ENCODE measurements at regions not wholly inside any gene's neighbourhood (a gene's known extent, or its start where the extent isn't known, plus 50 kb on each side); places are given as distances from the start of the nearest gene placed in this dataset.
A peak's percentile ranks its signal among the peaks of the same experiment; 100 is the strongest.

GRCh38 chr9:106769331-106769730 is 93.6 kb upstream of the ZNF462 start:
- DNase-seq (ENCODE audit: low spot score in 2 of 2), result no peak
- WGBS, 2 donors, result 72 to 84% methylated on average over 7 of the region's 7 CpGs
- intact Hi-C loops (cut with DNase I; ENCODE audit: low total_unique reads), result no loop called here
- TF ChIP-seq POLR2A (IDR thresholded peaks at IDR 0.05) (no peak), CTCF (IDR thresholded peaks at IDR 0.05) (no peak)
- H3K4me3 ChIP-seq (ENCODE audit: low read depth, poor library complexity, severe bottlenecking), result no peak overlapping the region

- intact Hi-C loops (cut with DNase I; ENCODE audit: low total_unique reads), result no loop called here
- no peak for TF ChIP-seq POLR2A (IDR thresholded peaks at IDR 0.05)
- no peak for TF ChIP-seq CTCF (IDR thresholded peaks at IDR 0.05)
- no peak overlapping the region for H3K4me3 ChIP-seq (ENCODE audit: low read depth, poor library complexity, severe bottlenecking)
- peak in 1 of 2 donors; percentile 44 for DNase-seq (ENCODE audit: low spot score in 2 of 2)
- WGBS, 2 donors, result 46 to 47% methylated on average over 4 of the region's 4 CpGs
Observed at GRCh38 chr9:106771608-106772007, 91.4 kb upstream of the ZNF462 start.

GRCh38 chr9:106772523-106773290 is 90.3 kb upstream of the ZNF462 start:
- H3K4me3 ChIP-seq (ENCODE audit: low read depth, poor library complexity, severe bottlenecking), result no peak overlapping the region
- WGBS, 2 donors, result 60 to 64% methylated on average over 5 of the region's 5 CpGs
- TF ChIP-seq POLR2A (IDR thresholded peaks at IDR 0.05), result no peak
- no peak for TF ChIP-seq CTCF (IDR thresholded peaks at IDR 0.05)
- intact Hi-C loops (cut with DNase I; ENCODE audit: low total_unique reads), result no loop called here
- DNase-seq (ENCODE audit: low spot score in 2 of 2), result no peak

- 39 to 54% methylated on average over 7 of the region's 7 CpGs for WGBS, 2 donors
- TF ChIP-seq POLR2A (IDR thresholded peaks at IDR 0.05), result no peak
- no peak for TF ChIP-seq CTCF (IDR thresholded peaks at IDR 0.05)
- no peak for DNase-seq (ENCODE audit: low spot score in 2 of 2)
- intact Hi-C loops (cut with DNase I; ENCODE audit: low total_unique reads), result no loop called here
- no peak overlapping the region for H3K4me3 ChIP-seq (ENCODE audit: low read depth, poor library complexity, severe bottlenecking)
Observed at GRCh38 chr9:106773750-106774149, 89.2 kb upstream of the ZNF462 start.

GRCh38 chr9:106775960-106776359 is 87.0 kb upstream of the ZNF462 start:
- WGBS, 2 donors, result 87 to 94% methylated on average over 3 of the region's 3 CpGs
- intact Hi-C loops (cut with DNase I; ENCODE audit: low total_unique reads), result no loop called here
- TF ChIP-seq POLR2A (IDR thresholded peaks at IDR 0.05) (no peak), CTCF (IDR thresholded peaks at IDR 0.05) (no peak)
- H3K4me3 ChIP-seq (ENCODE audit: low read depth, poor library complexity, severe bottlenecking), result no peak overlapping the region
- DNase-seq (ENCODE audit: low spot score in 2 of 2), result no peak

GRCh38 chr9:106779796-106780195 is 83.2 kb upstream of the ZNF462 start:
- intact Hi-C loops (cut with DNase I; ENCODE audit: low total_unique reads), result no loop called here
- TF ChIP-seq POLR2A (IDR thresholded peaks at IDR 0.05) (no peak), CTCF (IDR thresholded peaks at IDR 0.05) (no peak)
- no peak overlapping the region for H3K4me3 ChIP-seq (ENCODE audit: low read depth, poor library complexity, severe bottlenecking)
- no peak for DNase-seq (ENCODE audit: low spot score in 2 of 2)

Measured in lower leg skin (tissue), 4 donors.